AG10803 (cell line): ENCODE measurements at regions not wholly inside any gene's neighbourhood (a gene's known extent, or its start where the extent isn't known, plus 50 kb on each side); places are given as distances from the start of the nearest gene placed in this dataset.

Experiments used
- DNase-seq: peaks from one replicate; pipeline ENCODE4 v3.0.0; 2010; ENCODE audit warnings: low read depth
- H3K4me3 ChIP-seq: 2 replicates; pipeline ENCODE4 v1.5.1; 2011; ENCODE audit warnings: mild to moderate bottlenecking, low read length, control low read depth
- TF ChIP-seq, protein P1 (sequence below): conservative IDR thresholded peaks from 2 replicates; pipeline ENCODE4 v1.5.1; 2011; ENCODE audit warnings: mild to moderate bottlenecking, low read length, control low read depth, inconsistent platforms

- TF ChIP-seq, protein P1, sequence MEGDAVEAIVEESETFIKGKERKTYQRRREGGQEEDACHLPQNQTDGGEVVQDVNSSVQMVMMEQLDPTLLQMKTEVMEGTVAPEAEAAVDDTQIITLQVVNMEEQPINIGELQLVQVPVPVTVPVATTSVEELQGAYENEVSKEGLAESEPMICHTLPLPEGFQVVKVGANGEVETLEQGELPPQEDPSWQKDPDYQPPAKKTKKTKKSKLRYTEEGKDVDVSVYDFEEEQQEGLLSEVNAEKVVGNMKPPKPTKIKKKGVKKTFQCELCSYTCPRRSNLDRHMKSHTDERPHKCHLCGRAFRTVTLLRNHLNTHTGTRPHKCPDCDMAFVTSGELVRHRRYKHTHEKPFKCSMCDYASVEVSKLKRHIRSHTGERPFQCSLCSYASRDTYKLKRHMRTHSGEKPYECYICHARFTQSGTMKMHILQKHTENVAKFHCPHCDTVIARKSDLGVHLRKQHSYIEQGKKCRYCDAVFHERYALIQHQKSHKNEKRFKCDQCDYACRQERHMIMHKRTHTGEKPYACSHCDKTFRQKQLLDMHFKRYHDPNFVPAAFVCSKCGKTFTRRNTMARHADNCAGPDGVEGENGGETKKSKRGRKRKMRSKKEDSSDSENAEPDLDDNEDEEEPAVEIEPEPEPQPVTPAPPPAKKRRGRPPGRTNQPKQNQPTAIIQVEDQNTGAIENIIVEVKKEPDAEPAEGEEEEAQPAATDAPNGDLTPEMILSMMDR, result no peak
- no peak overlapping the region for H3K4me3 ChIP-seq
Measured at GRCh38 chr10:105605104-105605503, 964.0 kb downstream of the SORCS3 start.

GRCh38 chr10:105598207-105598606, 957.1 kb downstream of the SORCS3 start:
- DNase-seq, result no peak

More at GRCh38 chr10:105605104-105605503, 964.0 kb downstream of the SORCS3 start:
- no peak for DNase-seq

DNA sequence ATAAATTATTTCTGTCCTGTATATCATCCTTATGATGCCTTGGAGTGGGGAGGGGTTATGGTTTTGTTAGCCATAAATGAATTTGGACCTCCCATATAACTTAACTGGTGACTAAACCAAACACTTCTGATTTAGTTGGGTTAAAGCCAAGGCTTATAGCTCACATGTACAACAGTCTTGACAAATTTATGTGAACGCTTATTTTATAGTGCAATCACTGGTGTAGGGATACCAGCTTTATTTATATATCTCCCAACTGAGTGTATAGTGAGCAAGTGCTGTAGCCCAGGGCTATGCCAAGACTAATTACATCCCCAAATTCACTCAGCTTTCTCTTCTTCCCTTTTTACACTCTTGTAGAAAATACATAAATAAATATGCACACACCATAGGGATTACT, 956.2 kb downstream of the SORCS3 start:
- H3K4me3 ChIP-seq, result no peak overlapping the region
- TF ChIP-seq, protein P1, result no peak
- DNase-seq, result no peak

More at GRCh38 chr10:105598207-105598606, 957.1 kb downstream of the SORCS3 start:
- TF ChIP-seq, protein P1, result no peak
- H3K4me3 ChIP-seq, result no peak overlapping the region

- TF ChIP-seq, protein P1, result no peak
- no peak for DNase-seq
- H3K4me3 ChIP-seq, result no peak overlapping the region
Measured at GRCh38 chr10:105596749-105597148, 955.7 kb downstream of the SORCS3 start.

DNA sequence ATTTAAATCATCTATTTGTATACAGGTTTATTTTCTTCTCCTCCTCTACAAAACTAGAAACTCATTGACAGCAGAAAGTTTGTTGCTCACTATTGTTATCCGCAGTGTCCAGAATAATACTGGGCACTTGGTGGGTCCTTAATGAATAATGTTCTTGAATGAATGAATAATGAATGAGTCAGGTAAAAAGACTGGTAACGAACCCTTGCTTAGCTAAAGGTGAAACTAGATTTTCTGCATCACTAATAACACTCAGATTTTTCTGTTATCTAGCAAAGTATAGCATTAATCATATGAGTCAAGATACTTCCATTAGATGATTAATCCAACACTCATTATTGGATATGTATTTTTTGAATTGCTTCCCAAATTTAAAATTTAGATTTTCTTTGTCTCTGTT, 953.2 kb downstream of the SORCS3 start:
- TF ChIP-seq, protein P1, result no peak
- DNase-seq, result no peak
- no peak overlapping the region for H3K4me3 ChIP-seq

DNA sequence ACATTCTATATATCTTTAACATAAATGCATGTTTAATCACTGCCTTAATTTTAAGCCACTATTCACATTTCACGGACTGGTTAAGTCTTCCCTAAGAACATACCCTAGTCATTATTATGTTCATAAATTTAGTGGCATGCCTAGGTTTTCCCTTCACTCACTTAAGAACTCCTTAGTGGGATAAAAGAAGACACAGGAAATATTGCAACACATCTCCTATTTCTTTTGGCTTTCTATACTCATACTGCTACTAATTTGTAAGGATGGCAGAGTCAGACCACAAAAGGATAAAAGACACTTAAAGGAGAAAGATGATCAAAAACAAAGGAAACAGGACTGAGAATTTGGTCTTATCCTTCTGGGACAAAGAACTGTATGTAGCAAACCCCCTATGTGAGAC, 951.4 kb downstream of the SORCS3 start:
- H3K4me3 ChIP-seq, result no peak overlapping the region
- TF ChIP-seq, protein P1, result no peak
- DNase-seq, result no peak

DNA sequence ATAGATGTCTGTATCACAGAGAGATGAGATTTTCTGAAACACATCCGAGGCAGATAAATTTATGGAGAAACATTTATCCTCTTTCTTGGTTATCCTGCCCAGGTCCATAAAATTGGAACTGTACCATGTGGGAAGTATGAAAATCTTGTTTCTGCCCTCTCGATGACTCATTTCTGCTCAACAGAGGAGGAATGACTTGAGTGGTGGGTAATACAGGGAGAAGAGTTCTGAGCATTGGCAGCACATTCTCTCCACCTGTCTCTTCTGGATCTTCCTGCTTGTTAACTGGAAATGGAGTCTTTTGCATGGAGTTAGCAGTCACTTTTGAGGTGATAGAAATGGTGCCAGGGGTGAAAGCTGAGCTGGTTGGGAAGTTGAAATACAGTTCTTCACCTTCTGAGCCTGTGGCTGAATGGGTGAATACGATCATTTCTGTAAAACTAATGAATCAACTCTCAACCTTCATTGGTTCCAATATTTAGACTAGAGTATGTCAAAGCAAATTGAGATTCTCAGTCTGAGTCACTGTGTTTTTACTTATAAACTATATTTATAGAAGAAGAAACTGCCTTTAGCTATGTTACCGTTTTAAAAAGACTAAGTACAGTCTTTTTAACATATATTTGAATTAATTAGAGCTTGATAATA, 945.5 kb downstream of the SORCS3 start:
- no peak for DNase-seq
- TF ChIP-seq, protein P1, result no peak

More for the DNA sequence above, 945.5 kb downstream of the SORCS3 start:
- H3K4me3 ChIP-seq, result no peak overlapping the region
